ENCODE measurements at regions not wholly inside any gene's neighbourhood (a gene's known extent, or its start where the extent isn't known, plus 50 kb on each side); places are given as distances from the start of the nearest gene placed in this dataset.

- TF ChIP-seq EZH2 (optimal IDR thresholded peaks at IDR 0.05; ENCODE audit: low read depth, low read length) (no peak), CTCF (IDR thresholded peaks at IDR 0.05; ENCODE audit: low read length) (no peak)
Measured at GRCh38 chr1:39107341-39108290, 81.5 kb downstream of the NDUFS5 start.

All from MM.1S (cell line).